Breast epithelium (tissue), 4 donors: ENCODE measurements at regions not wholly inside any gene's neighbourhood (a gene's known extent, or its start where the extent isn't known, plus 50 kb on each side); places are given as distances from the start of the nearest gene placed in this dataset.

Experiments
- DNase-seq, 2 donors: peaks; one replicate each; pipeline ENCODE4 v3.0.0-alpha.2; 2019; ENCODE audit warnings: low spot score in 2 of 2
- H3K27ac ChIP-seq, 2 donors: fragments of 200-600 bp; sonication (generic) in 1 of 2; one replicate each; pipeline ENCODE4 v1.5.1; 2016 to 2019; ENCODE audit warnings: mild to moderate bottlenecking in 1 of 2
- H3K27me3 ChIP-seq, 2 donors: fragments of 200-600 bp; sonication (generic) in 1 of 2; one replicate each; pipeline versions ENCODE4 v1.5.1 to v1.6.0; 2017 to 2019; ENCODE audit warnings: control low read depth in 1 of 2, mild to moderate bottlenecking in 1 of 2
- H3K36me3 ChIP-seq: fragments of 200-600 bp; one replicate; pipeline ENCODE4 v1.5.1; 2019
- H3K4me1 ChIP-seq, 2 donors: fragments of 200-600 bp; sonication (generic); one replicate each; pipeline ENCODE4 v1.5.1; 2016 to 2019; ENCODE audit warnings: control low read depth in 1 of 2
- H3K4me3 ChIP-seq, 3 donors: fragments of 200-600 bp; sonication (generic); 1 replicate in 2 of 3; 2 replicates in 1 of 3; pipeline ENCODE4 v1.5.1; 2016 to 2019; ENCODE audit warnings: mild to moderate bottlenecking in 3 of 3, moderate library complexity in 2 of 3
- H3K9me3 ChIP-seq, 2 donors: fragments of 200-600 bp; sonication (generic) in 1 of 2; one replicate each; pipeline ENCODE4 v1.5.1; 2016 to 2019; ENCODE audit warnings: control low read depth in 1 of 2
- CTCF ChIP-seq, 3 donors: fragments of 450-650 bp; IDR thresholded peaks; one replicate each; pipeline ENCODE4 v1.5.1; 2016 to 2017; ENCODE audit warnings: antibody characterized with exemption in 3 of 3, mild to moderate bottlenecking in 3 of 3, moderate library complexity in 3 of 3
- POLR2A ChIP-seq: fragments of 450-650 bp; IDR thresholded peaks from one replicate; pipeline ENCODE4 v1.6.1; 2016; ENCODE audit warnings: antibody characterized with exemption, mild to moderate bottlenecking, moderate library complexity
- POLR2AphosphoS5 ChIP-seq, 3 donors: sonication (generic); formaldehyde crosslinking; IDR thresholded peaks; one replicate each; pipeline ENCODE4 v1.6.1; 2017; ENCODE audit warnings: antibody characterized with exemption in 3 of 3
- intact Hi-C: fragments of 100-400 bp; cut with DNase I; formaldehyde crosslinking; loops from one replicate; pipeline ENCODE4 v1.15.1; 2023; ENCODE audit warnings: low total_unique reads

GRCh38 chr1:34640654-34641401, 114.0 kb upstream of the GJB5 start:
- H3K4me1 ChIP-seq = no peaks in the 10 kb centered on the region
- H3K27ac ChIP-seq = no peak overlapping the region
- TF ChIP-seq CTCF (IDR thresholded peaks at IDR 0.05) = no peak
- TF ChIP-seq POLR2A = no peak
- no peak for TF ChIP-seq POLR2AphosphoS5 (IDR thresholded peaks at IDR 0.05)
- no peak for DNase-seq
- H3K9me3 ChIP-seq = no peaks in the 10 kb centered on the region
- H3K27me3 ChIP-seq = peaks cover 0 to 9% of the 10 kb centered on the region in 2 donors
- H3K4me3 ChIP-seq = no peak overlapping the region
- intact Hi-C loops = no loop called here
- H3K36me3 ChIP-seq = no peaks in the 10 kb centered on the region

GRCh38 chr1:34642679-34643078, 112.2 kb upstream of the GJB5 start:
- DNase-seq = no peak

GRCh38 chr1:34645109-34645688, 109.6 kb upstream of the GJB5 start:
- no peaks in the 10 kb centered on the region for H3K36me3 ChIP-seq
- no peaks in the 10 kb centered on the region for H3K9me3 ChIP-seq
- DNase-seq = no peak
- TF ChIP-seq POLR2A = no peak
- TF ChIP-seq POLR2AphosphoS5 (IDR thresholded peaks at IDR 0.05) = no peak
- no peak for TF ChIP-seq CTCF (IDR thresholded peaks at IDR 0.05)
- H3K4me3 ChIP-seq = no peak overlapping the region
- H3K27me3 ChIP-seq = peaks cover 0 to 33% of the 10 kb centered on the region in 2 donors
- intact Hi-C loops = no loop called here
- H3K27ac ChIP-seq = no peak overlapping the region
- no peaks in the 10 kb centered on the region for H3K4me1 ChIP-seq

More at GRCh38 chr1:34642679-34643078, 112.2 kb upstream of the GJB5 start:
- Histone ChIP-seq H3K36me3 (no peaks in the 10 kb centered on the region), H3K4me1 (no peaks in the 10 kb centered on the region), H3K27me3 (peaks cover 0 to 16% of the 10 kb centered on the region in 2 donors), H3K4me3 (no peak overlapping the region), H3K9me3 (no peaks in the 10 kb centered on the region), H3K27ac (no peak overlapping the region)
- TF ChIP-seq POLR2AphosphoS5 (IDR thresholded peaks at IDR 0.05) (no peak), POLR2A (no peak), CTCF (IDR thresholded peaks at IDR 0.05) (no peak)
- intact Hi-C loops = no loop called here

- Histone ChIP-seq H3K4me3 (no peak overlapping the region), H3K4me1 (no peaks in the 10 kb centered on the region), H3K36me3 (no peaks in the 10 kb centered on the region), H3K27ac (no peak overlapping the region), H3K27me3 (peaks cover 0 to 39% of the 10 kb centered on the region in 2 donors), H3K9me3 (no peaks in the 10 kb centered on the region)
- no peak for DNase-seq
- intact Hi-C loops = no loop called here
- TF ChIP-seq CTCF (IDR thresholded peaks at IDR 0.05) (no peak), POLR2AphosphoS5 (IDR thresholded peaks at IDR 0.05) (no peak), POLR2A (no peak)
Measured at GRCh38 chr1:34645919-34646318, 108.9 kb upstream of the GJB5 start.

GRCh38 chr1:34648501-34648900, 106.3 kb upstream of the GJB5 start:
- H3K4me3 ChIP-seq = no peak overlapping the region
- no peaks in the 10 kb centered on the region for H3K9me3 ChIP-seq
- no peak for DNase-seq
- no peaks in the 10 kb centered on the region for H3K36me3 ChIP-seq
- H3K4me1 ChIP-seq = no peaks in the 10 kb centered on the region
- H3K27ac ChIP-seq = no peak overlapping the region
- intact Hi-C loops = no loop called here
- H3K27me3 ChIP-seq = peaks cover 0 to 58% of the 10 kb centered on the region in 2 donors
- TF ChIP-seq CTCF (IDR thresholded peaks at IDR 0.05) (no peak), POLR2A (no peak), POLR2AphosphoS5 (IDR thresholded peaks at IDR 0.05) (no peak)
